DOHH2 (cell line): ENCODE measurements at regions not wholly inside any gene's neighbourhood (a gene's known extent, or its start where the extent isn't known, plus 50 kb on each side); places are given as distances from the start of the nearest gene placed in this dataset.

Experiments
- CTCF ChIP-seq: fragments of 200-600 bp; sonication (generic); IDR thresholded peaks from one replicate; pipeline ENCODE4 v1.5.1; 2014; ENCODE audit warnings: antibody characterized with exemption, mild to moderate bottlenecking, low read depth, low read length; ENCODE audit not compliant: poor library complexity, severe bottlenecking
- EZH2phosphoT487 ChIP-seq: fragments of 200-600 bp; sonication (generic); IDR thresholded peaks from 2 replicates; pipeline ENCODE4 v1.6.1; 2017; ENCODE audit warnings: borderline replicate concordance, mild to moderate bottlenecking, antibody characterized with exemption, low read length, moderate library complexity, mixed read lengths

GRCh38 chr12:108455706-108456105, 59.4 kb upstream of the FICD start:
- TF ChIP-seq CTCF (no peak), EZH2phosphoT487 (no peak)
